Activated T-helper 2 cell treated with anti-CD3 and anti-CD28 coated beads, Interferon-gamma antibody, Interleukin-2, Interleukin-4, amounts not matched to agents 10 μg/mL and 5 μg/mL and 100 μg/mL, durations not matched to agents 14 hours and 24 hours and 36 hours (primary cell): ENCODE measurements at regions not wholly inside any gene's neighbourhood (a gene's known extent, or its start where the extent isn't known, plus 50 kb on each side); places are given as distances from the start of the nearest gene placed in this dataset.
"Not testable (repeated sequence)": the region's sequence is repeated elsewhere in the genome, so short reads cannot be mapped to it uniquely, and the experiment has no call there.

Experiments used
- DNase-seq: peaks from one replicate; pipeline ENCODE4 v3.0.0; 2021; ENCODE audit warnings: low spot score
- H3K27ac Mint-ChIP-seq: one replicate; pipeline ENCODE4 v1.8.0; 2021; ENCODE audit warnings: mixed read lengths
- H3K27me3 Mint-ChIP-seq: one replicate; pipeline ENCODE4 v1.8.0; 2021; ENCODE audit warnings: low read depth, mixed read lengths
- H3K36me3 Mint-ChIP-seq: one replicate; pipeline ENCODE4 v1.8.0; 2021; ENCODE audit warnings: low read depth, mixed read lengths
- H3K4me1 Mint-ChIP-seq: one replicate; pipeline ENCODE4 v1.8.0; 2021; ENCODE audit warnings: low read depth, mixed read lengths
- H3K4me3 Mint-ChIP-seq: one replicate; pipeline ENCODE4 v1.8.0; 2021; ENCODE audit warnings: low read depth, mild to moderate bottlenecking, moderate library complexity, mixed read lengths
- H3K9me3 Mint-ChIP-seq: one replicate; pipeline ENCODE4 v1.8.0; 2021; ENCODE audit warnings: mixed read lengths
- intact Hi-C: fragments of 100-400 bp; cut with micrococcal nuclease; formaldehyde crosslinking; loops from one replicate; pipeline ENCODE4 v1.15.1; 2023

DNA sequence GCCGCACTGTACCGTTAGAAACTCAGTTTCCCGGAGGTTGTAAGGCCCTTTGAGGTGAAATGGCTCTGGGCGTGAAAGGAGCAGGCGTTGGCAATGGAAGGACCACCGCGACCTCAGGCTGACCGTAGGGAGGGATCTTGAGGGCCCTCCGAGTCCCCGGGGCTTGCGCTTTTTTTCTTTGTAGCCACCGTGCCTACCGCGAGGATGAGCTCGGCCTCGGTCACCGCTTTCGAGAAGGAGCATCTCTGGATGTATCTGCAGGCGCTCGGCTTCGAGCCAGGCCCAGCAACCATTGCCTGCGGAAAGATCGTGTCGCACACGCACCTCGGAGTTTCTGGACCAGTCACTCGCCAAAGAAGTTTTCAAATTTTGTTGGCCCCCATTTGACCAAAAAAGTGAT is 151.8 kb downstream of the POM121L12 start:
- peaks cover 43% of the 10 kb centered on the region for H3K9me3 Mint-ChIP-seq
- H3K27ac Mint-ChIP-seq, H3K27me3 Mint-ChIP-seq, H3K4me3 Mint-ChIP-seq, intact Hi-C loops, H3K4me1 Mint-ChIP-seq, DNase-seq, H3K36me3 Mint-ChIP-seq: not testable (repeated sequence)

DNA sequence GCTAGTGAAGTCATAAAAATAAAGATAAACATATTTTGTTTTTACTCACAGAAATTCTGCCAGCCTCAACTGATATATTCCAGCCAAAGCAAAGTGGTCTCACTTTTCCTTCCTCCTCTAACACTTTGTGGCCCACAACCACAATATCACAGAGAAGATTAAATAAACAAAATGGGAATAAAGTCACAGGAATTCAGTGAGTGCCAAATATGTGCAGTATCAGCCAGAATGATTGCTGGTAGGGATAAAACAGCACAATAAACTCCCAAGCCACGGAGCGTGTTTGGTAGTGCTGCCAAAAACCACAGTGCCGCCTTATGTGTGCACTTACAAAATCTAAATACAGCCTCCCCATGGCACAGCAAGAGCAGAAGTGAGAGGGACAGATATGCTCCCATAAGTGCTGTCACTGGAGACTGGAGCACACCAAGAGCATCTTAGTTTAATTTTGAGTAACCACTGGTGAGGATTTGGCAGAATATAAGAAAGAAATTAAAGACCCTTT is 155.8 kb downstream of the POM121L12 start:
- peaks cover 44% of the 10 kb centered on the region for H3K9me3 Mint-ChIP-seq
- H3K27ac Mint-ChIP-seq: no peak overlapping the region
- H3K36me3 Mint-ChIP-seq: no peaks in the 10 kb centered on the region
- H3K4me1 Mint-ChIP-seq: no peaks in the 10 kb centered on the region
- no peaks in the 10 kb centered on the region for H3K27me3 Mint-ChIP-seq
- no peak for DNase-seq
- intact Hi-C loops: no loop called here
- H3K4me3 Mint-ChIP-seq: no peak overlapping the region

DNA sequence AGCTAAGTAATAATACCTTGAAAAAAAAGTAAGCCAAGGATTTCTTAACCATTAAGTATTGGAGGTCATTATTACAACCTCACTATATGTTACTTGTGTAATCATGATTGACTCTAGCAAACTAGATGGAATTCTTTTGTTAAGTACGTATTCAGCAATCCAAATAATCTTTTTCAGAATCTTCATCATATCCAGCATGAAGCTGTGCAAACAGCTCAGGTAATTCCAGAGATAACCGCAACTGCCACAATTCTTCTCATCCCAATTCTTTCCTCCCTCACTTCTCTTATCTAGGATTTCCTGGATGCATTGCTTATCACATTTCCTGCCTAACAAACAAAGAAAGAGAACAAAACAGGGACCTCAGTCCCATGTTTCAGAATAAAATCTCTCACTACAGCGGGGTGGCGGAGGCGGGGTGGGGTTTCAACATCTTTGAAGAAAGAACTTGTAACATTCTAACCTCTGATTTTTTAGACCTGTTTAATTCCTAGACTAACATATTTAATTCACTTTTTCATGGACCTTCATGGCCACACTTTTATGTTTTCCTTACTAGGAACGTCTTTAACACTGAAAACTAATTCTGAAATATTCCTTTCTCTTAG is 156.5 kb downstream of the POM121L12 start:
- H3K27me3 Mint-ChIP-seq: no peaks in the 10 kb centered on the region
- no peak overlapping the region for H3K4me3 Mint-ChIP-seq
- H3K9me3 Mint-ChIP-seq: peaks cover 41% of the 10 kb centered on the region
- no peaks in the 10 kb centered on the region for H3K4me1 Mint-ChIP-seq
- no peaks in the 10 kb centered on the region for H3K36me3 Mint-ChIP-seq
- H3K27ac Mint-ChIP-seq: no peak overlapping the region
- intact Hi-C loops: no loop called here
- DNase-seq: no peak

DNA sequence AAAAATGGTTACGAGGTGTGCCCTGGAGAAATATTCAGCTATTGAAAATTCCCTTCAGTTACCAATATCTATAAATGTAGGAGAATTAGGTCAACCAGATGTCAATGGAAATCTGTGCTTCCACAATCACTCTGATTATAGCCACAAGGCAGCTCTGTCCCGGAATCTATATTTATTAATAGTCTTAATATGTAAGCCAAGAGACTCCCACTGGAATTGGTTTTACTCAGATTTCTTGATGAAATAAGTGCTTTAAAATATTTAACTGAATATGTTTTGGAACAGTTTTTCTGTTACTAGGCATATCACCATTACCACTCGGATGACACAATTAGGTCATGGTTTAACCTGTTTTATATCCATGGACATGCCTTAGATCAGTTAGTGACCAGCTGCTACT is 169.6 kb downstream of the POM121L12 start:
- H3K36me3 Mint-ChIP-seq: no peaks in the 10 kb centered on the region
- DNase-seq: no peak
- intact Hi-C loops: no loop called here
- H3K27me3 Mint-ChIP-seq: no peaks in the 10 kb centered on the region
- no peak overlapping the region for H3K4me3 Mint-ChIP-seq
- H3K9me3 Mint-ChIP-seq: peaks cover 49% of the 10 kb centered on the region
- H3K27ac Mint-ChIP-seq: no peak overlapping the region
- no peaks in the 10 kb centered on the region for H3K4me1 Mint-ChIP-seq

DNA sequence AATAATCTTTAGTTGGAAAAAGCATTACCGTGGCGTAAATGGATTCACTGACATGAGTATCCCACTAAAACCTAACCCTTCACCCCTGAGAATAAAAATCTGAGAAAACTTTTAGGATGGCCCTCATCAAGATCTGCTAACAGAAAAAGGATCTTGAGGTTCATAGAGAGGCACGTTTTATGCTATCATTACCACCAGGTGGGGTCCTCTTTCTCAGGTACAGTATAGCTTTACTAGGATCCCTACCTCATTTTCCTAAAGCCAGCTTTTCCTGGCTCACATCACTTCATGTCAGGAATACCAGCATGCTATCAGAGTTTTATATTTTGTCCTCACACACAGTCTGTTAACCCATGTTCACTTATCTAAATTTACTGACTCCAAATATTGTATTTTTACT is 173.7 kb downstream of the POM121L12 start:
- intact Hi-C loops: no loop called here
- no peak overlapping the region for H3K4me3 Mint-ChIP-seq
- H3K27ac Mint-ChIP-seq: no peak overlapping the region
- H3K9me3 Mint-ChIP-seq: peaks cover 68% of the 10 kb centered on the region
- no peaks in the 10 kb centered on the region for H3K36me3 Mint-ChIP-seq
- H3K4me1 Mint-ChIP-seq: no peaks in the 10 kb centered on the region
- DNase-seq: no peak
- no peaks in the 10 kb centered on the region for H3K27me3 Mint-ChIP-seq

DNA sequence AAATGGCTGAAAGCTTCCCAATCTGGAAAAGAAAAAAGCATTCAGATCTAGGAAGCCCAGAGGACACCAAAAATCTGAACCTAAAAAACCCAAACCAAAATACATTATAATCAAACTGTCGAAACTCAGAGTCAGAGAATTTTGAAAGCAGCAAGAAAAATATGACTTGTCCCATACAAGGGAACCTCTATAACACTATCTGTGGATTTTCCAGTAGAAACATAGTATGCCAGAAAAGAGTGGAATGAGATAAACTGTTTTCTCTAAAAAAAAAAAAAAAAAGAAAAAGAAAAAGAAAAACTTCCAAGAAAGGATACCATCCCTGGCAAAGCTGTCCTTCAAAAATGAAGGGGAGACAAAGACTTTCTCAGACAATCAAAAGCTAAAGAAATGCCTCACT is 179.0 kb downstream of the POM121L12 start:
- intact Hi-C loops: no loop called here
- no peak overlapping the region for H3K27ac Mint-ChIP-seq
- no peaks in the 10 kb centered on the region for H3K27me3 Mint-ChIP-seq
- no peaks in the 10 kb centered on the region for H3K4me1 Mint-ChIP-seq
- H3K36me3 Mint-ChIP-seq: no peaks in the 10 kb centered on the region
- H3K4me3 Mint-ChIP-seq: no peak overlapping the region
- peaks cover 66% of the 10 kb centered on the region for H3K9me3 Mint-ChIP-seq
- DNase-seq: no peak

GRCh38 chr7:53218730-53219504 is 183.5 kb downstream of the POM121L12 start:
- intact Hi-C loops: no loop called here
- H3K4me1 Mint-ChIP-seq: no peaks in the 10 kb centered on the region
- no peak overlapping the region for H3K4me3 Mint-ChIP-seq
- DNase-seq: no peak
- H3K27me3 Mint-ChIP-seq: no peaks in the 10 kb centered on the region
- H3K9me3 Mint-ChIP-seq: peaks cover 50% of the 10 kb centered on the region
- no peaks in the 10 kb centered on the region for H3K36me3 Mint-ChIP-seq
- no peak overlapping the region for H3K27ac Mint-ChIP-seq

GRCh38 chr7:53229202-53229601 is 193.8 kb downstream of the POM121L12 start:
- Mint-ChIP-seq H3K27ac (no peak overlapping the region), H3K4me3 (no peak overlapping the region), H3K4me1 (no peaks in the 10 kb centered on the region), H3K27me3 (no peaks in the 10 kb centered on the region), H3K36me3 (no peaks in the 10 kb centered on the region), H3K9me3 (peaks cover 23% of the 10 kb centered on the region)
- DNase-seq: no peak
- intact Hi-C loops: no loop called here

DNA sequence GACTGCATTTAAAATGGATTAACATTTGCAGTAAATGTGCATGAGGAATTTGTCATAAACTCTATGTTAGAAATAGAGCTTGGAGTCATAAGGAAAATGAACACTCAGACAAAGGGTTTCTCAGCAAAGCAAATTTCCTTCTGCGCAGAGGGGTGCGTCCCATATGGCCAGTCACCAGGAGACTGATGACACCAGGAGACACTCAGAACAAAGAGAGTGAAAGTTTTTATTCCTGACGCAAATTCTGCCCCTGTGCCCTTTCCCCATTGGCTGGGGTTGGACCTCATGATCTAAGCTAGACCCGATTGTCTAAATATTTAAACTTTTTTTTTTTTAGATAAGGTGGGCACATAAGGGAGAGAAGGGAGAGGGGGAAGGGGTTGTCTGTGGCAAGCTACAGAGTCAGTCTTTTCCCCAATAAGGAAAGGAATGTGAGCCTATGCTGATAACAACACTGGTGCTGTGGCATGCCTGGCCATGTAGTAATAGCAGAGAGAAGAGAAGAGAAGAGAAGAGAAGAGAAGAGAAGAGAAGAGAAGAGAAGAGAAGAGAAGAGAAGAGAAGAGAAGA is 202.0 kb downstream of the POM121L12 start:
- intact Hi-C loops: no loop called here
- Mint-ChIP-seq H3K9me3 (peaks cover 38% of the 10 kb centered on the region), H3K36me3 (no peaks in the 10 kb centered on the region), H3K4me3 (no peak overlapping the region), H3K4me1 (no peaks in the 10 kb centered on the region), H3K27ac (no peak overlapping the region), H3K27me3 (no peaks in the 10 kb centered on the region)
- DNase-seq: no peak

DNA sequence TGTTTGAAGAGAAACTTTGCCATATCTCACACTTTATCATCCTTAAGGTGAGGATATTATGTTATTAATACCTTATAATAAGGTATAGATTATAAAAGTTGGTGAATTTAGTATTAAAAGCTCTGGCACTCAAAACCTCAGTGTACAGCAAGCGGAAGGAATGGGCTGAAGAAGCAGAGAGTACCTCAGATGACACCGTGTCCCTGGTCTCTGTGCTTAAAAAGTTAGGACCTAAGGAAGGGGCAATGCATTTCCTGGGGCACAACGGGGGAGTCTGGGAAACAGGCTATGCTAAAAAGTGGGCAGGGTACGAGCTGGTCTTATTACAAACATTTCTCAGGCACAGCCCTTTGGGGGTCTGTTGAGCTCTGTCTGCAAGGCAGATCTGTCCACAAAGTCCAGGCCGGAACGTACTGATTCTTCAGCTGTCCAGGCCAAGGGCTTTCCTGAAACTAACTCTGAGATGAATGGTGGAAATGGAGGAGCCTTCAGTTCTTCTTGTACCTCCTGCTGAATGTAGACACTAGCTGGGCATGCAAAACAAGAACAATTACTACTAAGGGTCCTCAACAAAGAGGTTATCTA is 202.7 kb downstream of the POM121L12 start:
- no peaks in the 10 kb centered on the region for H3K36me3 Mint-ChIP-seq
- intact Hi-C loops: no loop called here
- DNase-seq: no peak
- no peak overlapping the region for H3K27ac Mint-ChIP-seq
- no peaks in the 10 kb centered on the region for H3K4me1 Mint-ChIP-seq
- H3K9me3 Mint-ChIP-seq: peaks cover 35% of the 10 kb centered on the region
- H3K4me3 Mint-ChIP-seq: no peak overlapping the region
- no peaks in the 10 kb centered on the region for H3K27me3 Mint-ChIP-seq

DNA sequence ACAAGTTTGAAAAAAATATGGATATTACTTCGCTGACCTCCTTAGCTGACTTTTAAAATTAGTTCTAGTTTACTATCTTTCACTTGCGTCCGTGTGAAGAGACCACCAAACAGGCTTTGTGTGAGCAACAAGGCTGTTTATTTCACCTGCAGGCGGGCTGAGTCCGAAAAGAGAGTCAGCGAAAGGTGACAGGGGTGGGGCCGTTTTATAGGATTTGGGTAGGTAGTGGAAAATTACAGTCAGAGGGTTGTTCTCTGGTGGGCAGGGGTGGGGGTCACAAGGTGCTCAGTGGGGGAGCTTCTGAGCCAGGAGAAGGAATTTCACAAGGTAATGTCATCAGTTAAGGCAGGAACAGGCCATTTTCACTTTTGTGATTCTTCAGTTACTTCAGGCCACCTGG is 203.7 kb downstream of the POM121L12 start:
- H3K27ac Mint-ChIP-seq, H3K36me3 Mint-ChIP-seq, DNase-seq, H3K4me1 Mint-ChIP-seq, intact Hi-C loops, H3K27me3 Mint-ChIP-seq, H3K4me3 Mint-ChIP-seq: not testable (repeated sequence)
- H3K9me3 Mint-ChIP-seq: peaks cover 40% of the 10 kb centered on the region

DNA sequence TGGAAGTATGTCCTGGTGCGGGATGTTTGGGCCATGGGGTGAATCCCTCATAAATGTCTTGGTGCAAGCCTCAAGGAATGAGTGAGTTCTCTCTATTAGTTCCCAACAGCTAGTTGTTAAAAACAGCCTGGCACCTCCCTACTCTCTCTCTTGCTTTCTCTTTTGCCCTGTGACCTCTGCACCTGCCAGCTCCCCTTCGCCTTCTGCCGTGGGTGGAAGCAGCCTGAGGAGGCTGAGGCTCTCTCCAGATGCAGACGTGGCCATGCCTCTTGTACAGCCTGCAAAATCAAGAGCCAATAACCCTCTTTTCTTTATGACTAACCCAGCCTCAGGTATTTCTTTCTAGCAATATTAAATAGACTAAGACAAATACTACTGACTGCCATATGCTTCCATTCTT is 210.3 kb downstream of the POM121L12 start:
- intact Hi-C loops: no loop called here
- no peaks in the 10 kb centered on the region for H3K27me3 Mint-ChIP-seq
- no peak for DNase-seq
- no peaks in the 10 kb centered on the region for H3K4me1 Mint-ChIP-seq
- H3K27ac Mint-ChIP-seq: no peak overlapping the region
- H3K4me3 Mint-ChIP-seq: no peak overlapping the region
- no peaks in the 10 kb centered on the region for H3K36me3 Mint-ChIP-seq
- peaks cover 39% of the 10 kb centered on the region for H3K9me3 Mint-ChIP-seq

- Mint-ChIP-seq H3K27me3 (no peaks in the 10 kb centered on the region), H3K9me3 (peaks cover 29% of the 10 kb centered on the region), H3K4me3 (no peak overlapping the region), H3K27ac (no peak overlapping the region), H3K36me3 (no peaks in the 10 kb centered on the region), H3K4me1 (no peaks in the 10 kb centered on the region)
- intact Hi-C loops: no loop called here
- no peak for DNase-seq
Observed at GRCh38 chr7:53246957-53247356, 211.5 kb downstream of the POM121L12 start.
